ENCODE measurements at regions not wholly inside any gene's neighbourhood (a gene's known extent, or its start where the extent isn't known, plus 50 kb on each side); places are given as distances from the start of the nearest gene placed in this dataset.

DNA sequence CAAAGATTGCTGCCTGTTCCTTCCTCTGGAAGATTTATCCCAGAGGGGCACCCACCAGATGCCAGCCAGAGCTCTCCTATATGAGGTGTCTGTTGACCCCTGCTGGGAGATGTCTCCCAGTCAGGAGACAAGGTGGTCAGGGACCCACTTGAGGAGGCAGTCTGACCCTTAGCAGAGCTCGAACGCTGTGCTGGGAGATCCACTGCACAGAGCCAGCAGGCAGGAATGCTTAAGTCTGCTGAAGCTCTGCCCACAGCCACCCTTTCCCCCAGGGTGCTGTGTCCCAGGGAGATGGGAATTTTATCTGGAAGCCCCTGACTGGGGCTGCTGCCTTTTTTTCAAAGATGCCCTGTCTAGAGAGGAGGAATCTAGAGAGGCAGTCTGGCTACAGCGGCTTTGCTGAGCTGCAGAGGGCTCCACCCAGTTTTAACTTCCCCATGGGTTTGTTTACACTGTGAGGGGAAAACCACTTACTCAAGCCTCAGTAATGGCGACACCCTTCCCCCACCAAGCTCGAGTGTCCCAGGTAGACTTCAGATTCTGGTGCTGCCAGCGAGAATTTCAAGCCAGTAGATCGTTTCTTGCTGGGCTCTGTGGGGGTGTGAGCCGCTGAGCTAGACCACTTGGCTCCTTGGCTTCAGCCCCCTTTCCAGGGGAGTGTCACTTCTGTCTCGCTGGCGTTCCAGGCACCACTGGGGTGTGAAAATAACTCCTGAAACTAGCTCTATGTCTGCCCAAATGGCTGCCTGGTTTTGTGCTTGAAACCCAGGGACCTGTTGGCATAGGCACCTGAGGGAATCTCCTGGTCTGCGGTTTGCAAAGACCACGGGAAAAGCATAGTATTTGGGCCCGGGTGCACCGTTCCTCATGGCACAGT lies 51.1 kb upstream of the PDC start:
- FAIRE-seq = no peak
- no peak overlapping the region for H2AFZ ChIP-seq (ENCODE audit: low read depth, low read length)
- H3K9me1 ChIP-seq (replicated peaks; ENCODE audit: control insufficient read depth, extremely low read depth, insufficient read depth, low read length) = no peaks in the 10 kb centered on the region
- dilution Hi-C loops (cut with MboI; ENCODE audit: extremely low pct_ligation_motif_present, low sequenced_read_pairs) = no loop called here
- H3K4me3 ChIP-seq (replicated peaks in 1 of 3; ENCODE audit: insufficient read depth in 1 of 3, low read depth in 1 of 3, low read length in 3 of 3) = no peak overlapping the region
- no peaks in the 10 kb centered on the region for H3K36me3 ChIP-seq (ENCODE audit: control insufficient read depth in 2 of 2, extremely low read depth in 1 of 2, insufficient read depth in 2 of 2, low read length in 2 of 2)
- no peak overlapping the region for H3K27ac ChIP-seq (ENCODE audit: insufficient read depth, low read depth, low read length)
- no peak for TF ChIP-seq FOS (IDR thresholded peaks at IDR 0.05; ENCODE audit: borderline replicate concordance, insufficient read depth, low read length)
- TF ChIP-seq CTCF (IDR thresholded peaks at IDR 0.05; ENCODE audit: extremely low read depth in 1 of 2, insufficient read depth in 1 of 2, low read depth in 1 of 2, low read length in 2 of 2) = no peak
- POLR2A ChIA-PET = no interaction called here
- no peaks in the 10 kb centered on the region for H3K9me3 ChIP-seq (replicated peaks; ENCODE audit: control insufficient read depth, insufficient read depth, low read length)
- H3K27me3 ChIP-seq (ENCODE audit: control insufficient read depth in 2 of 2, insufficient read depth in 2 of 2, low read length in 2 of 2) = no peaks in the 10 kb centered on the region
- CTCF ChIA-PET = no interaction called here
- H3K9ac ChIP-seq (replicated peaks; ENCODE audit: extremely low read depth, insufficient read depth, low read length) = no peak overlapping the region
- no peaks in the 10 kb centered on the region for H4K20me1 ChIP-seq (replicated peaks; ENCODE audit: control insufficient read depth, extremely low read depth, insufficient read depth, low read length)
- BruUV-seq (replicated peaks) = no TSS peak
- H3K79me2 ChIP-seq (ENCODE audit: control insufficient read depth, insufficient read depth, low read length) = no peaks in the 10 kb centered on the region
- no peak for DNase-seq (ENCODE audit: low read depth, low spot score)
- no peak overlapping the region for H3K4me2 ChIP-seq (ENCODE audit: insufficient read depth, low read length)
- intact Hi-C loops (cut with micrococcal nuclease) = no loop called here
- H3K4me1 ChIP-seq (ENCODE audit: control insufficient read depth, extremely low read depth, insufficient read depth, low read length) = no peaks in the 10 kb centered on the region
